ENCODE measurements at regions not wholly inside any gene's neighbourhood (a gene's known extent, or its start where the extent isn't known, plus 50 kb on each side); places are given as distances from the start of the nearest gene placed in this dataset.

- no peak for TF ChIP-seq SP1 (IDR thresholded peaks at IDR 0.05; ENCODE audit: low read depth, low read length)
Measured at GRCh38 chr3:54045061-54045815, 77.1 kb upstream of the CACNA2D3 start (continued).

All from H1 (cell line).